Amniotic stem cell (primary cell): ENCODE measurements at regions not wholly inside any gene's neighbourhood (a gene's known extent, or its start where the extent isn't known, plus 50 kb on each side); places are given as distances from the start of the nearest gene placed in this dataset.

Experiments
- DNase-seq: peaks from one replicate; lab custom pipeline; 2025; lab: John Stamatoyannopoulos, UW

DNA sequence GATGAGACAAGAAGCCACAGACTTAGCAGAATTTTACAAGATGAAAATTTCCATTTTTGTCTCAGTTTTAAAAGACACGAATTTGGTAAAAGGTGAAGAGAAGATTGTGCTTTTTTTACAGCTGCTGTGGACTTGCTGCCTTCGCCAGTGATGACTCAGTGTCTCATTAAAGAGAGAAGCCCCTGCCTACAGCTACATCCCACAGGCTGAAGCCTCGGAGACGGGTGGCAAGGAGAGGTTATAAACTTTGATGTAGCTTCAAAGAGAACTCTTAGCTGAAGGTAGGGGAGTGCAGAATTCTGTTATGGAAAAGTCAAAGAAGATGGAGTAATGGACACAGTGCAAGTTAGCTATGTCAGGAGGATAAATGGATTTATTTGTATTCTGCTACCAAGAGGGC lies 683.4 kb upstream of the ARGLU1 start:
- no peak for DNase-seq

DNA sequence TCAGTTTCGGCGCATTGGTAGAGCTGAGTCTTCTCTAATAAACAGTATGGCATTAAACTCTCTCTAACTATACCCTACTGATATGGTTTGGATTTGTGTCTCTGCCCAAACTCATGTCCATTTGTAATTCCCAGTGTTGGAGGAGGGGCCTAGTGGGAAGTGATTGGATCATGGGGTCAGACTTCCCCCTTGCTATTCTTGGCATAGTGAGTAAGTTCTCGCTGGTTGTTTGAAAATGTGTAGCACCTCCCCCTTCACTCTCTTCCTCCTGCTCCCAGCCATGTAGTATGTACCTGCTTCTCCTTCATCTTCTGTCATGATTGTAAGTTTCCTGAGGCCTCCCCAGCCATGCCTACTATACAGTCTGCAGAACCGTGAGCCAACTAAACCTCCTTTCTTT lies 682.7 kb upstream of the ARGLU1 start:
- no peak for DNase-seq

DNA sequence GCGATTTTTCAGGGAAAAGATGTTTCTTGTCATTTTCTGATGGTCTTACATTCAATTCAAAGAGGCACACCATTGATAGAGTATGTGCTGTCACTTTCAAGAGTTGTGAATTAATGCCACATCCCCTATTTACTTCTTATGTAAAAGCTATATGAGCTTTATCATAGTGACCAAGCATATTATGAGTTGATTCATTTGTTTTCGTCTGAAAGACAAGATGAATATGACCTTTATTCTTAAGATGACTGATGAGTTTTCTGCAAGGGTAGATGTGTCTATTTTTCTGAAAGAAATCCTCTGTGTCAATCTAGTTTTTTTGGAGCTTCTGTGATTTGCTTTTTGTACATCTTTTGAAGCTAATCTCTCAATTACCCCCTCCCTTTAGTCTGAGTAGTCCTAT lies 676.3 kb upstream of the ARGLU1 start:
- no peak for DNase-seq

DNA sequence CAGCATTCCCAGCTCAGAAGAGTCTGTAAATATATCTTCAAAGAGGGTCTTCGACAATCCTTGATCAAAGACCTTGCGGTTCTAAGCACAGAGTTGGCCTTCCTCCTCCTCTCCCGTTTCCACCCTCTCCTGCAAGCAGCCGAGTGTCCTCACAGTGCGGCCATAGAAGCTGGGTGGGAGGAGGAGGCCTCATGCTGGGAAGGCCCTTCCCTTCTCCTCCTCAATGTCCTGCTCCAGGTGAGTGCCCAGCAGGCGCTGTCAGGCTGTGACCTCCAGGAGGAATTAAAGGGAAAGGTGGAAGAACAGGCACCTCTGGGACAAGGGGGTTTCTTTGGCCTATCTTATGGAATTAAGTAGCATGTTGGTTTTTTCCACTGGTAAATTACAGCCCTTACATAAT lies 674.2 kb upstream of the ARGLU1 start:
- DNase-seq = no peak

DNA sequence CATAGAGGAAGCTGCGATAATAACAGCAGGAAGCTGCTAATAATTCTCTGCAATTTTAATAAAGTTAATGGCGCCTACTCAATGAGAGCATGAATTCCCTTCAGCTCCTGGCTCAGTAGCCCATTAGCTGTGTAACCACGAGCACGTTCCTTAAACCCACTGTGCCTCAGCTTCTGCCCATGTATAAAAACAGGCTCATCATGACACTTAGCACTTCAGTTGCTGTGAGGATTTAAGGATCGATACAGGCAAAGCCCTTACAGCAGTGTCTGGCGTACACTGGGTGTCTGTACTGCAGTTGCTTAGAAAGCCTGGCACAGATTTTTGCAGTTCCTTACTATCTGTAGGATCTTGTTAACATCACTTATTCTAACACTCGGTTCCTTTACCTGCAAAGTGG lies 673.4 kb upstream of the ARGLU1 start:
- DNase-seq = no peak

DNA sequence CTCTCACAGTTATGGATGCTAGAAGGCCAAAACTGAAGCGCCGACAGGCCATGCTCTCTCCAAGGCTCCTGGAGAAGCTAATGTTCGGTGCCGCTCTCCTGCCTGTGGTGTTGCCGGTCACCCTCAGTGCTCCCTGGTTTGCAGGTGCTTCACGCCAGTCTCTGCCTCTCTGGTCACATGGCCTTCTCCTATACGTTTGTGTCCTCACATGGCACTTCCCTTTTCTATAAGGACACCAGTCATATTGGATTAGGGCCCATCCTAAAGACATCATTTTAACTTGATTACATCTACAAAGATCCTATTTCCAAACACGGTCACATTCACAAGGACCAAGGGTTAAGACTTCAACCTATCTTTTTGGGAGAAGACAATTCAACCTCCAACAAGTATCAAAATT lies 671.3 kb upstream of the ARGLU1 start:
- DNase-seq = no peak

DNA sequence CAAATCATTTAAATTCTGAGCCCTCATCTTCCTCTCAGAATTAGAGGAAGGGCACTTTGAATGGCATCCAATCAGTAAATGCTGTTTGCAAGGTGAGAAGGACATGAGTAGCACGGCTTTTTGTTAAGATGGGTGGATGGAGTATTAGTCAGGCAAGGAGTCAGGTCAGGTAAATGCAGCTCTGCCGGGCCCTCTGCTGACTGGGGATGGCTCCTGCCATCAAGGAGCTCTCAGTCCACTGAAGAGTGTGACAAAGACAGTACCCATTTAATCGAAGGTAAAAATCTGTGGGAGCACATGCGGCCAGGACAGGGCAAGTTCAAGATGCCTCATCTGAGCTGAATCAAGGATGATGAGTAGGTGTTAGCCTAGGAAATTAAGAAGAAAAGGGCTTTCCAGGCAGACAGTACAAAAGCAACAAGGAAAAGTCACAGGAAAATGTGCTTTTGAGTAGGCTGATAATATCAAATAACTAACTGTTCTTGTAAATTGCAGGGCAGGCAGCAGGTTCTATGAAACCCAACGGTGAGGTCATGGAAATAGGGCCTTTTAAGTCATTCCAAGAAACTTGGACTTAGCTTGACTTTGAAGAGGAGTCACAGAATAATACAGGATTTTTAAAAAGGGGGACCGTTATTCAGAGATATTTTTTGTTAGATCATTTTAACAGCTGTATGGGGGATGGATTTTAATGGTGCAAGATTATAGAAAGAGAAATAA lies 670.5 kb upstream of the ARGLU1 start:
- no peak for DNase-seq

DNA sequence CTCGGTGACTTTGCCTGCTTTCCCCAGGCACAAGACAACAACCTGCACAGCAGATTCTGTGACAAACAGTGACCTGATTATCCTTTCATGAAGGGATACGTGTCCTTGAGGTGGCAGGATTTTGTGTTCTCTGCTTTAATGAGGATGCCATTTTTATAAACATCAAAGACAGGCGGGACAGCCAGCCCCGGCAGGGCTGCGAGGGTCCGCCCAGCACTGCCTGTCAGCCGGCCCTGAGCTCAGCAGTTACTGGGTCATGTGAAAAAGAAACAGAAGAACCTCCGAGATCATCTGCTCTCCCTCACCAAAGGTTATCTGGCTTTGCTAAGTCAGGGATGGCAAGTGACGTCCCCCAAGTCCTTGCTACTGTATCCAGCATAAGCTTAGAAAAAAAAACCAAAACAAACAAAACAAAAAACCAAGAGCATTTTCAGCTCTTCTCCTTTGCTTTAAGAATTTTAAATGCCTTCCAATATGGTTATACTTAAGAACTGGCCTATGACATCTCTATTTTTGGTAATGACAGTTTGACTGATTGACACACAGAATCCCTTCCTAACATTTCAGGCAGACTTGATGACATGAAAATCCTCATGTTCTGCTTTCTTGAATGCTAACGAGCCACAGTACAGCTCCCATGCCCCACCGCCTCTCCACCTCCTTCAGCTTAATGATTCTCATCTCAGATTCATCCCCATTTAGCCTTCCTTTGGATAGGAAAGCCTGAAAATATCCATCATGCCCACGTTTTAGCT lies 666.6 kb upstream of the ARGLU1 start:
- no peak for DNase-seq

DNA sequence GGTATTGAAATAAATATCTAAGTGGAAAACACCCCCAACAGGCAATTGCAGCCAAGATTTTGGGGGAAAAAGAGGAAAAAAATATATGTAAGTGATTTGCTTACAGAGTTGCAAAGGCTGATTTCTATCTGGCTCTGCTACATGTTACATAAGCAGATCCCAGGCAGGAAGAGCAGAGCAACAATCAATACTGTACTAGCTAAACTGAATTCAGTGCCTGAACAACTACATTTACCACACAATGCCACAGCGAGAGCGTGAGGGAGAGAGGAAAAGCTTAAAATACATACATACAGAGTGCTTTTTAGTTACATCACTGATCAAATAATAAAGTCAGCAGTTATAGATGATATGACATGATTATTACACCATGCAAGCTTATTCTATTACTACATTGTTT lies 665.6 kb upstream of the ARGLU1 start:
- no peak for DNase-seq

DNA sequence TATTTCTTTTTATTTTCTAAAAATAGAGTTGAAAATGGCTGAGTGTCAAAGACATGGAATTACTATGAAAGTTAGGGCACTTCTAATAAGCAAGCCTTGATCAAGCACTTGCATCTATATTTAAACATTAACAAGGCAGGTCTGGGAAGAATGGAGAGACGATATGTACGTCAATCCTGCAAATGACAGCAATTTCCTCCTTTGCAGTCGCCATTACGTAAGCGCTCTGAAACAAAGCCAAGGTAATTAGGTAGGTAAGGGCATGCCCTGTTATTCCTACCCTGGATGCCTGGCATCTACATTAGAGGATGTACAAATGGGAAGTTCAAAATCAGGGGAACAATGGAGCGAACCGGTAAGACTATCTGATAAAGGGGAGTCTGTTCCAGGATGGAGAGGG lies 664.0 kb upstream of the ARGLU1 start:
- no peak for DNase-seq

DNA sequence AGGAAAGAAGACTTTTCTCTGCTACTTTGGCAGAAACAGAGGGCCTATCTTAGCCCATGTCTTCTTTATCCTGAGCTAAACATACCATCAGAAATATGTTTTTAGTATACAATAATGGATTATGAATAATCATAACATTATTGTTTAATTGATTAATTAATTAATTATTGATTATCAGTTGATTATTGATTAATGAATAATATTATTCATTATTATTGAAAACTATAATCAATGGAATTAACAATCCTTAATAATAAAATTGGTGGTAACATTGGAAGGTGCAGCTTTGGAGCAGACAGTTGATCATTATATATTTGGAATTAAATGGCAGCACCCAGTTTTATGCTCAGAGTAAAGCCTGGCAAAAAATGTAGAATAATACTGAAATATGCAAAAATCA lies 655.9 kb upstream of the ARGLU1 start:
- DNase-seq = no peak

DNA sequence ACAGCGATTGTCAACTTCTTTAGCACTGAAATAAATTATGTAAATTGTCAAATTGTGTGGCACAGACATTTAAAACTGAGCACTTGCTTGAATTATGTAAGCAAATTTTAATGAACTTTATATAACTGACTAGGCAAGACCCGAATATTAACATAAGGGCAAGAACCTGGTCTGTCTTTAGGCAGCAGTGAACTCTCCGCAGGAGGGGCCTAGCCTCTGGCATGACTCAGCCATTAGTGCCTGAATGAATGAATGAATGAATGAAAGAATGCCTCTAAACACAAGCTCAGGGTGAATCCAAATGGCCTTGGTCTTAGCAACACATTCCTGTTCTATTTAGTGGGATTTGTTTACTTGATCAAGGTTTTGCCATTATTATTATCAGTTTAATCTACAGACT lies 654.7 kb upstream of the ARGLU1 start:
- DNase-seq = no peak

DNA sequence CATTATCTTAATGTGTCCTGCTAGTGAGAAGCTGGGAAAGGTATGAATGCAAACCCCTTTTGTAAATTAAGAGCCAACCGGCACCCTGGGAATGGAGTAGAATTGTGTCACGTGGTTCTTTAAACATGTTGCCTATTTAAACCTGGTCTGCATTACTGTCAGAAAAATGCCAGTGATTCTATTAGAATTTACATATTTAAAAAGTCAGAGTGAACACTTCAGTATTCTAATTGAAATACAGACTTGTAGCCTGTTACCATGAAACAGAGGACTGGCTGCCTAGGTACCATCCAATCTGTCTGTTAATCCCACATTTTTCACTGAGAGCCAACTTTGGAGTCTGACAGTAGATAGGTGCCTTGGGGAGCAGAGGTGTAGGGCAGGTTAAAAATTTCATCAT lies 652.3 kb upstream of the ARGLU1 start:
- DNase-seq = no peak

DNA sequence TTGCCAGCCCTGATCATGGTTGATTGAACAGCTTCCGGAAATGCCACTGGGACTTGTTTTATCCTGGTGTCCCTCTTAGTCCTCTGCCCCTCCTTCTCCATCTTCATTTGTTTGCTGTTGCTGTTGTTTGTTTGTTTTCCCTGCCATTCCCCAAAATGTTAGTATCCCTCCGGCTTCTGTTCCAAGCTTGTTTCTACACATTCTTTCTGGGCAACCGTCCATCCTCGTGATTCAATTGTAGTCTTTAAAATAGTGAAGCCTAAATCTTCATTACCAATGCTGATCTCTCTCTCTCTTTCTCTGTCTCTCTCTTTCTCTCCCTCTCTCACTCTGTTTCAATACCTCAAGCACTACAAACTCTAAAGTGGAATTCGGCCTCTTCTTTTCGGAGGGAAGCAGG lies 649.3 kb upstream of the ARGLU1 start:
- DNase-seq = no peak

DNA sequence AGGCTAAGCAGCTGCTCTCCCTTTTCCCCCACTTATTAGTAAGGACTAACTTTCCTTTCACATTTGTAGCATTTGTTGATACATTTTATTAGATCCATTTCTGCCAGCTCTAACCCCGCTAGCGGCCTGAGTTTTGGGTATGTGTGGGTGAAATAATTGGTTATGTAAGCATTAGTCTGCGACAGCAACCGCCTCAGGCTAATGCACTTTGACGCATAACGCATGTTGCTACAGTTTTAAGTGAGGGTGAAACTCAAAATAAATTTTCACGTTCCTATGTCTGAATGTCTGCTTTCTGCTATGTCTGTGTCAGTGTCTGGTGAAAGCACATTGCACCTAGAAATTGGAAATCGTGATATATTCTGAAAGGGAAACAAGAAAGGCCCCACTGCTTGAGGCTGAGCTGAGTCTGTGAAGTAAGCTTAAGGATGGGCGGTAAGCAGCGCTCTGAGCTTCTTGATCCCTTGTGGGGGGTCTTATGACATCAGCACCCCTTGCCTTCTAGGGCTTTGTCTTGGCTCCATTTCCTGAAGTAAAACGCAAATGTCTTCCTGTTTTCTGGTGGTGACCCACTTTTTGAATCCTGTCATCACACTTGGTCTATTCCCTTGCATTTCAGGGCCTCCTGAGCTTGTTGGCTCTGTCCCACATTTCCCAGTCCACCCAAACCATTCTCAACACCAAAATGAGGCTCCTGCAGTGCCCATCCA lies 648.3 kb upstream of the ARGLU1 start:
- DNase-seq = no peak

DNA sequence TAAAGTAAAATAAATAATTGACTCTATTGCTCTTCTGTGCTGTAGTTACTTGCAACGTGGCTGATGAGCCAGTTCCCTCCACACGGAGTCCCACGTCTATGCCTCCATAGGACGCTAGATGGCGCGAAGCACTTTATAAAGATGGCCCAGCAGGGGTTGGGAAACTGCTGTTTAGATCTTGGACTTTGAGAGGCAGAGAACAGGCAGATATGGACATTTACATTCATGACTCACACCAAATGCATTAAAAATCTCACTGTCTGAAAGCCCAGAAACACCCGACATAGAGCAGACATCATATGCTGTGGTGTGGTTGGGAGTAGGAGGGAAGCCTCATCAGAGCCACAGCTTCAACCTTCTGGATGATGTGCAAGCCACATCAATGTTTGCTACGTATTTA lies 643.1 kb upstream of the ARGLU1 start:
- DNase-seq = peak; percentile 94

DNA sequence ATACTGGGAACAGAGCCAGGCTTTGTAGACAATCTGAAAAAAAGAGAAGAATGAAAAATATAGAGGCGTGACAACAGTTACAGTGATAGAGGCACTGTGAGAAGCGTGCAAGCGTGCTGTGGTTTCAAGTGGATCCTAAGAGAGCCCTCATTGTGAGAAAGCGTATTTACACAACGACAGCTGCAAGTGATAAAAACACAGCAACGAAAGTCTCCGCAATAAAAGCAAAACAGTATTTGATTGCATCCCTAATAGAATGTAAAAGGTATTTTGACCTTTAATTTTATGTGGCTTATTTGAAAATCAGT lies 642.7 kb upstream of the ARGLU1 start:
- no peak for DNase-seq

DNA sequence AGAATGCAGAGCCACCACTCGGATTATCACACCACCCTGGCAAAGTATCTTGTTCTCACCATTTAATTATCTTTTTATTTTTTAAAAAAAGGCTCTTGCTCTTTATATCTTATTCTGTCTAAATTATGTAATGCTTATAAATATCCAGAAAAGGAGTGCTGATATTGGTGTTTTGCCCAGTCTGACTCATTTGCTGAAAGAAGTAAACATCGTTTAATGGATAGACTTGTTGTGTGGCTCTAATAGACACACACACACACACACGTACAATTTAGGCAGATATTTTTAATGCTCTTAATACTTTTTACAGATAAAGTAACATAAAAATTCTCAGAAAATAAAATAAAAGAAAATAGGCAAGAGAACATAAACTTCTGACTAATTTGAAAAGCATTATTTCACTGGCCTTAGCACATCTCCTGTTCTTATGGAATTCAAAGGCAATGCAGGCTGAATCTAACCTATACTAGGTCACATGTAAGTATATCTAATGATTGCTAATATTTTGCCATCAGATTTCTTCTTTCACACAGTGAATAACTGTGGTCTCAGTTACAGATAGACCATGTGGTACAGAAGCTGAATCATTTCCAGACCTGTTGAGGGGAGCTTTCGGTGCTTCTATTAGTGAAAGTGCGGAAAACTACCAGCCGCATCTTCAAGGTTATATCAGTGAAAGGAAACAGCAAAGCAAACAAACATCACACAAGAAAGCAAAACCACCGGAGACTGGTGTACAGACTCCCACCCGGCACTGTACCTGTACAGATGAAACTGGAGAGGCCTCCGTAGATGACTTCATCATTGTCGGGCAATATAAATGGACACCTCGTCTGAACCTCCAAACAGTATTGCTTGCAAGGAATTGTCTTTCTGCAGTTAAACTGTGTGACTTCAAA lies 642.1 kb upstream of the ARGLU1 start:
- DNase-seq = no peak

DNA sequence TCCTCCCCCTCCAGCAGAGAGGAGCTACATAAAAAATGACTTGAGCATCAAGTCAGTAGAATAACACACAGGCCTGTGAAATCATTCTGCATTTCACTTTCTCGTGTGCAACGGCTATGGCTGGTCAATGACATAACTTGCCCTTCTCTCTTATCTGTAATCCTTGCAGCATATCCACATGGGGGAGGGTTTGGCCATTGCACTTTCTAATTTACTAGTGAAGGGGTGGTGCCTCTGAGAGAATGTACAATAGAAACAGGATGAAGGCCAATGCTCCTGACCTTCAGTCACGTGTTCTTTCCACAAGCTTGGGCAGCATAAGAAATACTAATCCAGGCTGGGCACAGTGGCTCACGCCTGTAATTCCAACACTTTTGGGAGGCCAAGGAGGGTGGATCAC lies 641.0 kb upstream of the ARGLU1 start:
- DNase-seq = no peak

DNA sequence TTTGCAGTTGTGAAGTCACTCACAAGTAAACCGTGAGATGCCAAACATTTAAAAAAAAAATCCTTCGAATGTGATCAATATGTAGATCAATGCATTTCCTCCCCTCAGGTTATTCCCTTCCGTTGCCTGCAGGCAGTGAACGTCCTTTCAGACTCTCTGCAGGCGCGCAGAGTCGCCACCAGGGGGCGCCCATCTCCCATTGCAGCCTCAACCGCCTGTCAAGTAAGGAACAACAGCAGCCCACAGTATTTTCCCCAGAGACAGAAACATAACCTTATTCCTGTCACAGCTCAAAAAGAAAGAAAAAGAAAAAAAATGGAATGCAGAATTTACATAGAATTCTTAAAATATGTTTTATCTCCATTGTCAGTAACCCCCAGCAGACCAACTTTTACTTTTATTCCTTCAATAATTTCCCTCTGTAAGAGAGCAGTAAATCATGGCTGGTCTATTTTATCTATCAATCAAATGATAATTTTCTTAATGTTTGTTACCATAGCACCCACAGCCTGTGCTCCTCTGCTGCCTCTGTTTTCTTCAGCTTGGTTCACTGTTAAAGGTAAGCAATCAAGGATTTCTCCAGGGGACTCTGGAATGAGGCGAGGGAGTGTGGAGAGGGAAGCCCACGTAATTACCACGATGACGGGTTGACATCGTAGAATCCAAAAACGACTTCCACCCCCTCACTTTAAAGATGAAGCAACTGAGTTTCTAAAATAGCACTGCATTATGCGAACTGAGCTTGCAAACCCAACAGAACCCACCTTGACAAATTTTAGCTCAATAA lies 637.6 kb upstream of the ARGLU1 start:
- DNase-seq = peak; percentile 16

DNA sequence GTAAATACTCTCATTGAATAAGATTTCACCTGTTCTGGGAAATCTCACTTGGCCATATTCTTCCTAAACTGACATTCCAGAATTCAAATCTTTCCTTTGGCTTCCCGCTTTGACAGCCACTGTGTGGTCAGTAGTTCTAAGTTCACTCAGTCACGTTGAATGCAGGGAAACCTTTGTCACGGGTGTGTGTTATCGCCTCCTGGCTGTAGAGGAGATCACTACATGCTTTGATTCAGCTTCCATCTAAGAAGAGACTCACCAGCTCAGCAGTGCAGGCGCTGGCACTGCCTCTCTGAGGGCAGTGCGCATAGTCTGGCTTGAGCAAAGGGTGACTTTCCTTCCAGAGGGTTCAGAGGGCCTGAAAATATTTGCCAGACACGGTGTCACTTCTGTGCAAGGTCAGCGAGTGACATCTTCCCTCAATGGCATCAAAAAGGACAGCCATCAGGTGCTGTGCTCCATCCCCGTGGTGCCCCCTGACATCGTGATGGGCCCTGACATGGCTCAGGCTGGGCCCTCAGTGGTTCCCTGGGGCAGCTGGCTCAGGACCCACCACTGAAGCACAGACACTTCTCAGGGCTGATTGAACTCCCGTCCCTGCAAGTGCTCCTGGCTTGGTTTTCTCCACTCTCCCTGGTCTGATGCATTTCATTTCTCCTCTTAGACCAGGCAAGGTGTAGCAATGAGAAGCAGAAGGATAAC lies 635.4 kb upstream of the ARGLU1 start:
- DNase-seq = no peak
